SKM-1 (cell line): ENCODE measurements at regions not wholly inside any gene's neighbourhood (a gene's known extent, or its start where the extent isn't known, plus 50 kb on each side); places are given as distances from the start of the nearest gene placed in this dataset.

Experiments used
- DNase-seq: peaks from one replicate; lab custom pipeline; 2025; ENCODE audit not compliant: unreplicated experiment; lab: John Stamatoyannopoulos, UW

DNA sequence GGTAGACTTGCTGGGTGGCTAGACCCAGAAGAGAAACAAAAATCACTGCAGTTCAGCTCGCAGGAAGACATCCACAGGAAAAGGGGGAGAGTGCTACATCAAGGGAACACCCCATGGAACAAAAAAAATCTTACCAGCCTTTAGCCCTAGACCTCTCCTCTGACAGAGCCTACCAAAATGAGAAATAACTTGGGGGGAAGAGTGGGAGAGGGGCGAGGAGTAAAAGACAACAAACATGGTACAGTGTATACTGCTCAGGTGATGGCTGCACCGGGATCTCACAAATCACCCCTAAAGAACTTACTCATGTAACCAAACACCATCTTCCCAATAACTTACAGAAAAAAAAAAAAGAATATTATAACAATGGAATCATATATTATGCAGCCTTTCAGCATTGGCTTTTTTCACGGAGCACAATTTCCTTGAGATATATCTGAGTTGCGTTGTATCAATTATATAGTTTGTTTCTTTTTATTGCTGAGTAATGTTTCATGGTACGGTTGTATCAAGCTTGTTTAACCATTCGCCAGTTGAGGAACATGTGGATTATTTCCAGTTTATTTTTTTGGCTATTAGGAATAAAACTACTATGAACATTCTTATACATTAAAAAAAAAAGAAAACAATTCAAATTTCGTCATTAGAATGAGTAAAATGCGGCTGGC is 90.9 kb downstream of the ZNF280B start:
- DNase-seq = no peak

DNA sequence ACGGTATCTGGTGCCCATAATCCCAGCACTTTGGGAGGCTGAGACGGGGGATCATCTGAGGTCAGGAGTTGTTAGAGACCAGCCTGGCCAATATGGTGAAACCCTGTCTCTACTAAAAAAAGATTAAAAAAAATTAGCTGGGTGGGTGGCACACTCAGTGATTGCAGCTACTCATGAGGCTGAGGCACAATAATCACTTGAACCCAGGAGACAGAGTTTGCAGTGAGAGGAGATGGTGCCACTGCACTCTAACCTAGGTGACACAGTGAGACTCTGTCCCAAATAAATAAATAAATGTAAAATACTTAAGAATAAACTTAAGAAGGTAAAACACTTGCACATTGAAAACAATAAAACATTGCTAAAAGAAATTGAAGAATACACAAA is 90.4 kb downstream of the ZNF280B start:
- no peak for DNase-seq

DNA sequence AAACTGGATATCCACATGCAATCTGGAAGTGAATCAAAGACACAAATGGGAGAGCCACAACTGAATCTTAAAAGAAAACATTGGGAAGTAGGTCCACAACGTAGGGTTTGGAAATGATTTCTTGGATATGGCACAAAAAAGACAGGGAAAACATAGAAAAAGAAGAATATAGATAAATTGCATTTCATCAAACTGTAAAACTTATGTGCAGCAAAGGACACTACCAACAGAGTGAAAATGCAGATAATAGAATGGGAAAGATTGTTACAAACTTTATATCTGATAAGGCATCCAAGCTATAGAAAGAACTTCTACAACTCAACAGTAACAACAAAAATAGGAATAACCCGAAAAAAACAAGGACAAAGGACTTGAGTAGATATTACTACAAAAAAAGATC is 89.6 kb downstream of the ZNF280B start:
- DNase-seq = no peak

DNA sequence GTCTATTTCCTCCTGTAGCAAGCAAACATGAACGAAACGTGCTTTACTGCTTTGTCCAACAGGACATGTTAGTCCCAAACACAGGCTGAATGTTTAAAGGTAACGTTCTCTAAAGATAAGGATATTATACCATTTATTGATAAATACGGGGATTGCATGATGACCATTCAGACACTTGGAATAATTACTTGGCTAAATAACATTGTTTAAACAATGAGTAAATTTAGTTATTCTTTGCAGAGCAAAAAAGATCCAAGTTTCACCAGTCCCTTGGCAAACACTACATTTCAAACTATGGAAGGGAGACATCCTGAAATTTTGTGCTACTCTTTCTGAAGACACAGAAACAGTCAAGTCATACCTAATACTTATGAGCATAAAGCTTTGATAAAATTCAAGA is 88.0 kb downstream of the ZNF280B start:
- DNase-seq = no peak

DNA sequence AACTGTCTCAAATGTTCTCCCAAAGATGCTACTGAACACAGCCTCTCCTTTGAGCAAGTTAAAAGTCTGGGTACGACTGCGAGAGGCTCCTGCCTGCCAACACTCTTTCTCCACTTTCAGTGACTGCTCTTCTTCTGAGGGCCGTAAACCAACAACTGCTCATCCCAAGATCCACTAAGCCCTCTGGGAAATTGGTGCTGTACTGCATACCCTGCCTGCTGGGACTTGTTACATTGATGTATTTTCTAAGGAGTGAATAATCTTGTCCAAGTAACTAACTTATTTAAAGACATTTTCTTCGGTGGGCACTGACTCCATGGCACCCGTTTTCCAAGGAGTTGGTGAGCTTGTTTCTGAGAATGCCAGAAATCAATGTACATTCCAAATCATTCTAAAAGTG is 87.2 kb downstream of the ZNF280B start:
- no peak for DNase-seq

DNA sequence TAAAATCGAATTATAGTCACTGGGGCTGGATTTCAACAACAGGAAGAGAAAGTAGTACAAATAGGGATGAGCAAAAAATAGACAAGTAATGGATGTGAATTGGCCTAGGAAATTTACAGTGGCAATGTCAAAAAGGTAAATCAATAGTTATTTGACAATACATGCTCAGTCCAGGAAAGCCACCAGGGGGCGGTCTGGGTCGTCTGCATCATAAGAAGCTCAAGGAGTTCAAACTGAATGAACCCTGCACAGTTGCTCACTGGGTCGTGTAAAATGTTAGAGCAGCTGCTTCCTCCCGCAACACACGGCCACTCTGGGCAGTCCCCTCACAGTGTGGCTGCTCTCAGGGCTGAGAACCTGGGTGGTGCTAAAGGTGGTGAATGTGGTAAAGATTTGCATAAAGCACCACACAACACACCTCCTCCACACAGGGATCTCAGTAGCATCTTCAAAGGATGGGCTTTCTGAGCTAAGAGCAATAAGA is 85.9 kb downstream of the ZNF280B start:
- peak; percentile 36 for DNase-seq

DNA sequence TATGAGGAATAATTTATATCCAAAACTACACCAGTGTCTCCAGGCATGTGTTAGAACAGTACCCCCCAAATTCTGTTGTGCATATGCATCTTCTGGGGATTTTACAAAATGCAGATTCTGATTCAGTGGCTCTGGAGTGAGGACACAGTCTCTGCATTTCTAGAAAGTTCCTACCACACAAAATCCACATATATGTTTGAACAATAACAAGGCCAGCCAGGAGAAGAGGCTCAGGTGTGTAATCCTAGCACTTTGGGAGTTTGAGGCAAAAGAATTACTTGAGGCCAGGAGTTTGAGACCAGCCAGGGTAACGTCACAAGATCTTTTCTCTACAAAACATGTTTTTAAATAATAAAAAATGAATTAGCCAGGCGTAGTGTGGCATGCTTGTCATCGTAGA is 84.9 kb downstream of the ZNF280B start:
- no peak for DNase-seq

DNA sequence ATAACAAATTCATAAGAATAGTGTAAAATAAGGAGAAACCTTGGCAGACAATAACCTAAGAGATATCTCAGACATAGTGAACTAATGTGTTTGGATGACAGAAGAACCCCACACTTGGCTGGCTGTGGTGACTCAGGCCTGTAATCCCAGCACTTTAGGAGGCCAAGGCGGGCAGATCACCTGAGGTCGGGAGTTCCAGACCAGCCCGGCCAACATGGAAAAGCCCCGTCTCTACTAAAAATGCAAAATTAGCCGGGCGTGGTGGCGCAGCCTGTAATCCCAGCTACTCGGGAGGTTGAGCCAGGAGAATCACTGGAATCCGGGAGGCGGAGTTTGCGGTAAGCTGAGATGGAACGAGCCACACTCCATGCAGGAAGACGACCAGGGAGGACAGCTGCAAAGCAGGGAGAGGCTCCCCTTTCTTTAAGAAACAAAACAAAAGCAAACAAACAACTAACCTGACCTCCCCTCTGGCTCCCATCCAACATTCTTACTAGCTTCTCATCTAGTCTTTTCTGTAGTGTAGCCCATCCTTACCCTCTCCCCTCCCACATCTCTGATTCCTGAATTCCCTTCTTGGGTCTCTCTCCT is 84.2 kb downstream of the ZNF280B start:
- no peak for DNase-seq

DNA sequence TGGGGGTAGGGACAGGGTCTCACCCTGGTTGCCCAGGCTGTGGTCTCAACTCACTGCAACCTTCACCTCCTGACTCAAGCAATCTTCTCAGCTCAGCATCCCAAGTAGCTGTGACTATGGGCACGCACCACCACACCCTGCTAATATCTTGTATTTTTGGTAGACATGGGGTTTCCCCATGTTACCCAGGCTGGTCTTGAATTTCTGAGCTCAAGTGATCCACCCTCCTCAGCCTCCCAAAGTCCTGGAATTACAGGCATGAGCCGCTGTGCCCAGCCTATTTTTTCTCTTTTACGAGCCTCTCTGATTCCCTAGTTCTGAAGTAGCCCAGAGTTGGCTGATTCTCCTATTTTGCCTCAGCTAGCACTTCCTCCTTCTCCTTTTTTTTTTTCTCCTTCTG is 83.6 kb downstream of the ZNF280B start:
- no peak for DNase-seq

DNA sequence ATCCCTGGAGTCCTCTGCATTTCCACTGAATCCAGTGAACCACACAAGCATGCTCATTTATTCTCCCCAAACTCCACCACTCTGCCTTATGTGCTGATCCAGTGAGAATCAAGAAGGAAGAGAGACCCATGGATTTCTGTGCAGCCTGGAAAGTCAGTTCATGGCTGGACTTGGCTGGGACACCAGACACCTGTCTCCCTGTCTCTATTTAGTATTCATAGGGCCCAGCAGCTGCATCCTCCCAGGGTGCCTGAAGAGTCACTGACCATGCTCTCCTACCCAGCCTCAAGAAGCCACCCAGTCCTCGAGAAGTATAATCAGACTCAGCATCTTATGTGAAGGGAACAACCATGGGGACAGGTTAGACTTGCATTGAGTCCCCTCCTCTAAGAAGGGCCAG is 83.2 kb downstream of the ZNF280B start:
- no peak for DNase-seq

DNA sequence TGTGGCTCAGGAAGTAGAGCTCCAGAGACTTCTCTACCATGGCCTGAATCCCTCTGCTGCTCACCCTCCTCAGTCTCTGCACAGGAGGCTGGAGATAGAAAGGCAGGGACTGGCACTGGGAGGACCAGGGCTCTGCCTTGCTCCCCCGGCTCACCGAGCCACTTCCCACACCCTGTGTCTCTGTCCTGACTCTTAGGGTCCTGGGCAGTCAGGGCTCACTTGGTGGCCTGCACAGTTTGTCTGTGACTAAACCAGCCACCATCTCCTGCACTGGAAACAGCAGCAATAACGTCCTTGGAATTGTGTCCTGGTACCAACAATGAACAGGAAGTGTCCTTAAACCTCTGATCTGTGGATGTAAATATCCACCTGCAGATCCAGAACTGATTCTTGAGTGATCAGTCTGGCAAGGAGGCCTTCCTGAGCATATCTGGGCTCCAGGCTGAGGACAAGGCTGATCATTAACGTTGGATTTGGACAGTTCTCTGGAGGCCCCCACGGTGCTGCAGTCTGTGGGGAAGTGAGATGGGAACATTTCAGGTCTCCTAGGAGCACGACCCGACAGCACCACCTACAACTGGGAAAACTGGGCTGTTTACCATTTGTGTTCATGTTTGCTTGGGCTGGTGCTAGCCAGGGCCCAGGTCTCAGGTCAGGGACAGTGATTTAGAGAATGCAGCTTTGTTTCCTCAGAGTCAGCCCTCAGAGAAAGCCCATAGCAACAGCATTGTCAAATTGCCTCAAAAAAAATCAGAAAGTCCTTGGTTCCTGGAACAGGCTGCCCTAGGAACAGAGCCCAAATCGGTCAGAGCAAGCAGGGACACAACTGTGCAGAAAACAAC is 82.5 kb downstream of the ZNF280B start:
- no peak for DNase-seq

DNA sequence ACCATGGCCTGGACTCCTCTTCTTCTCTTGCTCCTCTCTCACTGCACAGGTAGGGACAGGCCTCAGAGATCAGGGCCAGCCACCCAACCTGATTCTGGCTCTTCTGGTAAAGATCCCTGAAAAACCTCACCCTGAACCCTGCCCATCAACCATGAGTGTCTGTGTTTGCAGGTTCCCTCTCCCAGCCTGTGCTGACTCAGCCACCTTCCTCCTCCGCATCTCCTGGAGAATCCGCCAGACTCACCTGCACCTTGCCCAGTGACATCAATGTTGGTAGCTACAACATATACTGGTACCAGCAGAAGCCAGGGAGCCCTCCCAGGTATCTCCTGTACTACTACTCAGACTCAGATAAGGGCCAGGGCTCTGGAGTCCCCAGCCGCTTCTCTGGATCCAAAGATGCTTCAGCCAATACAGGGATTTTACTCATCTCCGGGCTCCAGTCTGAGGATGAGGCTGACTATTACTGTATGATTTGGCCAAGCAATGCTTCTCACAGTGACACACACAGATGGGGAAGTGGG is 80.9 kb downstream of the ZNF280B start:
- no peak for DNase-seq

DNA sequence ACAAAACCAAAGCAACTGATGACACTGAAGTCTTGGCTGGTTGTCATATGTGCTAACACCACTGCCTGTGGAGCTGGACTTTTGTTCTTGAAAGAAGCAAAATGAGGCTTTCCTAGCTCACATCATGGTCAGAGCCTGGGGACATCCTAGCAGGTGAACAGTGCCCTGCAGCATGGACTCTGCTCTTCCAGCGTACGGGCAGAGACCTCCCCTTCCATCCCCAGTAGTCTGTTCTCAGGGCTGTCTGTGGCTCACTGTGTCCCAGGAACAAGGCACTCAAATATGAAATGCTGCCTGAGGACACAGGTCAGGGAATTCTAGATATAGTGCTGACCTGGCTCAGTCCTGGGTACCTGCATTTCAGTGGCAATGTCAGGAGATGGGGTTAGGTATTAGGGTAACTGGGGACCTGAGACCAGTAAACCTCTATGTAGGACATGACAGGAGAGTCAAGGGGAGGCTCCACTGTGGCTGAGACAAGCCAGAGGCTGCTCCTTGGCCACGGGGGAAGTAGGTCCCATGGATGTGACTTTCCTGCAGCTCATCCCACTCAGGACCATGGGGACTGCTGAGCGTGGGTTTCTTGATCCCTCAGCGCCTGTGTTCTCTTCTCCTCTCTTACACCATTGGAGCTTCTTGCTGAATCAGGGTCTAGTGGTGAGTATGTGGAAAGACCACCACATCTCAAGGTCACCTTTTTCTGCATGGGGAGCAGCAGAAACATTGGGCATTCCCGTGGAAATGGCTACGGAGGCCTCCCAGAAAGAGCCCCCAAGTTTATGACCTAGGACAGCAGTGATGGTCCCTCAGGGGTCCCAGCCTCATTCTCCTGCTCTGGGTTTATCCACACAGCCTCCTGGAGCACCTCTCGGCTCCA is 80.1 kb downstream of the ZNF280B start:
- DNase-seq = no peak

DNA sequence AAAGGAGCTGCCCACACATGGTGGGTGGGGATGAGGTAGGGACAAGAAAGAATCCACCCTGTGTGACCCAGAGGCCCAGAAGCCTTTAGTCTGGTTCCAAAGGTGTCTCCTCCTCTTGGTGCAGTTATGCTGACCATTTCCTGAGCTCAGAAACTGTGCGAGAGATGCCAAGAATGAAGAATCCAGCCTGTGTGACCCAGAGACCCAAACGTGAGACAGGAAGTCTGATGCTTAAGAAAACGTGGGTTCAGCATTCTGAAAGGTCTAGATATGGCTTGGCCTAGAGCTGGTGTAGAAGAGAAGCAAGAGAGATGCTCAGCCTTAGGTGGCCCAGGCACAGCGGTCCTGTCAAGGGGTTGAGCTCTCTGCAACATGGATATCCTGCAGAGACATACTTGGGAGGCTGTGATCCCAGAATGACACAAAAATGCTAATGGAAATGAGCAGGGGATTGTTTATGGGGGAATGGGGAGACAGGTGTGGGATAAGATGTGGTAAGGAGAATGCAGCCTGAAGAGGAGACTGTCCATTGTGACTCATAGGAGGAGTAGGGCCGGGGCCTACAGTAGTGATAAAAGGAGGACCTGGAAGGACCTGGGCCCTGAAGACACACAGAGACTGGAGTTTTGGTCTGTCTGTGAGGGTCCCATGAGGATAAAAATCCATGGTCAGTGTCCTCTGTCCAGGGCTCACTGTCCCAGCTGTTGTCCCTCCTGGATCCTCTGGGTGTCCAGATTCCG is 79.0 kb downstream of the ZNF280B start:
- no peak for DNase-seq

DNA sequence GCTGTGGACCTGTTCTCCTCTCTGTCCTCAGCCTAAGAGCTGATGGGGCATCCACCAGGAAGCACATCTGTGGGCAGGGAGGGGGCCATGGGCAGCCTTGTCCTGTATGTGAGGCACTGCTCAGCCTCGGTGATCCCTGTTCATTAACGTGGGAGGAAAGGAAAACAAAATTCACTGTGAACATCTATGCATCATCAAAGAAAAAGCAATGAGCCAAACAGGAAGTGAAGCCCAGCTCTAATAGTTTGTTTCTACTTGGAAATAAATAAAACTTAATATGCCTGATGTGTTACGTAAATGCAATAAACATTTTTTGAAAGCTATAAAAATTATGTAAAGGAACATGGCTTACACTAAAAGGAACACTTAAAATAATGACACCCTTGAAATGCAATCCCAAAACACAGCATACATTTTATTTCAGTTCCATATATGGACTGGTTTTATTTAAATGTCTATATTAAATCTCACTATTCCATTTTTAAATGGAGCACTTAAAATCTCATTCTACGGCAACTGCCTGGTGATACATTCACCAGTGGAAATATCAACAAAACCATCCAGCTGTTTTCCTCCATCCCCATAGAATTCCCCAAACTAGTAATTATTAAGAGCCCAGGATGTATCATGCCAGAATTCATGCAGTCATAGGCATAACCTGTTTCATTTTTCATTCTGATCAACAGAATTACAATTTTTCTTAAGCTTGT is 78.3 kb downstream of the ZNF280B start:
- DNase-seq = no peak

DNA sequence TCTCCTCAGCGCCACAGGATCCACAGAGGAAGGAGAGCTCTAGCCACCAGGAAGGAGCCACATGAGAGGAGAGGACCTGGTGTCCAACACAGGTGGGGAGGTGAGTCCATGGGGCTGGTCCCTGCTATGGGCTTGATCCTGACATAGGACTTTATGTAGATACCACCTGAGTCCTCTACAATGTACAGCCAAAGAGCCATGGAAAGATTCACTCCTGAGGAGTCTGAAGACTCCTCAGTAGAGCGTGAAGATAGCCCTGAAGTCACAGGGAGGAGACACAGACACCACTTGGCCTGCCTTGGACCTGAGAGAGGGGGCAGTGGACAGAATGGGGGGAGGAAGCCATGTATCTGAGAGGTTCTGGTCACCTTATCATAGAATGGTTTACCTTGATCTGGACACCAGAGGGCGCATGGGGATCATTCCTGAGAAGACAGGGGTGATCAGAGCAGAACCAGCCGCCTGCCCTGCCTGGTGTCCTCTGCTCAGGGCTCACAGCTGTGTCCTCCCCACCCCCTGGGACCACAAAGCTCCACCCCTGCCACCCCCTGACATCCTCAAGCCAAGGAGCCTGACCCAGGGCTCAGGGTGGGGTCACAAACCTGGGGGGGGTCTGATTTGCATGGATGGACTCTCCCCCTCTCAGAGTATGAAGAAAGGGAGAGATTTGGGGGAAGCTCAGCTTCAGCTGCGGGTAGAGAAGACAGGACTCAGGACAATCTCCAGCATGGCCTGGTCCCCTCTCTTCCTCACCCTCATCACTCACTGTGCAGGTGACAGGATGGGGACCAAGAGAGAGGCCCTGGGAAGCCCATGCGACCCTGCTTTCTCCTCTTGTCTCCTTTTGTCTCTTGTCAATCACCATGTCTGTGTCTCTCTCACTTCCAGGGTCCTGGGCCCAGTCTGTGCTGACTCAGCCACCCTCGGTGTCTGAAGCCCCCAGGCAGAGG is 77.0 kb downstream of the ZNF280B start:
- peak; percentile 11 for DNase-seq

DNA sequence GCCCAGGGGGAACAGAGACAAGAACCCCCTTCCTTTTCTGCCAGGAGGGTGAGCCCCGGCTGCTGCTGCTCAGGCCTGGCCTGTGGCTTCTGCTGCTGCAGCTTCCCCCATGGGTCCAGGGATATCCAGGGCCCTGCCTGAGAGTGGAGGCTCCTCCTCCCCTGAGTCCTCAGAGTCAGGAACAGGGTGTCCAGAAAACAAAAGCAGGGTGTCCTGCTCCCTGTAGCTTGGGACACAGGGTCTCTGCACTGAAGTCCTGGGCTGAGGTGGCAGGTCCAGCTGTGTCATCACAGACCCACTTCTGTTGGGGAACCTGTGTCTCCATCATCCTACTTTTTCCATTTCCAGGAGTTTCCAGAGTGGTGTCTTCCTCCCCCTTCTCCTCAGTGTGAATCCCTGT is 76.1 kb downstream of the ZNF280B start:
- no peak for DNase-seq

DNA sequence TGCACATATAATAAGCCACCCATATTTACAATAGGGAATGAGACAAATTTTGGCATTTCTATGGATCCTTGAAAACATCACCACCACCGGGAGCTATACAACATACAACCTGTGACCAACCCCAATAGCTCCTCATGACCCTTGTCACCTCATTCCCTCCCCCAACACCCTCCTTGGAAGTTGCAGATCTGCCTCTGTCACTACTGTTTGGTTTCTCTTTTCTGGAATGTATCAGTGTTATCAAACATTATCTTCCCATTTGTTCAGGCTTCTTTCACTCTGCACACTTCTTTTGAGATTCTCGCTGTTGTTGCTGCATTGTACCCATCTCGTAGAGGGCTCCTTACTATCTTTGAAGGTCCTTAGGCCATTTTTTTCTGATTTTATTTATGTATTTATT is 75.6 kb downstream of the ZNF280B start:
- no peak for DNase-seq

DNA sequence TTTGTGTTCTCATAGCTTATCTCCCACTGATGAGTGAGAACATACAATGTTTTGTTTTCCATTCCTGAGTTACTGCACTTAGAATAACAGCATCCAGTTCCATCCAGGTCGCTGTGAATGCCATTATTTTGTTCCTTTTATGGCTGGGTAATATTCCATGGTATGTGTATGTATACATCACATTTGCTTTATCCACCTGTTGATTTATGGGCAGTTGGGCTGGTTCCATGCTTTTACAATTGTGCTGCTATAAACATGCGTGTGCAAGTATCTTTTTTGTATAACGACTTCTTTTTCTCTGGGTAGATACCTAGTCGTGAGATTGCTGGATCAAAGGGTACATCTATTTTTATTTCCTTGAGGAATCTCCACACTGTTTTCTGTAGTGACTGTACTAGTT is 74.8 kb downstream of the ZNF280B start:
- no peak for DNase-seq
